ENCODE measurements at regions not wholly inside any gene's neighbourhood (a gene's known extent, or its start where the extent isn't known, plus 50 kb on each side); places are given as distances from the start of the nearest gene placed in this dataset.

GRCh38 chr10:91576096-91576545 is 56.8 kb downstream of the PPP1R3C start:
- Mint-ChIP-seq H3K27me3 (ENCODE audit: low read depth) (peaks cover 4% of the 10 kb centered on the region; the same call in 1 of the 2 replicates), H3K27ac (no peak overlapping the region), H3K4me3 (no peak overlapping the region), H3K9me3 (peaks cover 17% of the 10 kb centered on the region), H3K4me1 (no peaks in the 10 kb centered on the region), H3K36me3 (no peaks in the 10 kb centered on the region)
- no peak for TF ChIP-seq NR2C2 (CRISPR knock-in tag; IDR thresholded peaks at IDR 0.05)
- no peak for TF ChIP-seq KAT7 (CRISPR knock-in tag; IDR thresholded peaks at IDR 0.05; ENCODE audit: borderline replicate concordance)
- no peak for TF ChIP-seq ZNF232 (CRISPR knock-in tag; IDR thresholded peaks at IDR 0.05)
- TF ChIP-seq, protein P1, sequence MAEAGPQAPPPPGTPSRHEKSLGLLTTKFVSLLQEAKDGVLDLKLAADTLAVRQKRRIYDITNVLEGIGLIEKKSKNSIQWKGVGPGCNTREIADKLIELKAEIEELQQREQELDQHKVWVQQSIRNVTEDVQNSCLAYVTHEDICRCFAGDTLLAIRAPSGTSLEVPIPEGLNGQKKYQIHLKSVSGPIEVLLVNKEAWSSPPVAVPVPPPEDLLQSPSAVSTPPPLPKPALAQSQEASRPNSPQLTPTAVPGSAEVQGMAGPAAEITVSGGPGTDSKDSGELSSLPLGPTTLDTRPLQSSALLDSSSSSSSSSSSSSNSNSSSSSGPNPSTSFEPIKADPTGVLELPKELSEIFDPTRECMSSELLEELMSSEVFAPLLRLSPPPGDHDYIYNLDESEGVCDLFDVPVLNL (CRISPR knock-in tag; IDR thresholded peaks at IDR 0.05; ENCODE audit: borderline replicate concordance, low read depth): no peak
- TF ChIP-seq FOXJ3 (CRISPR knock-in tag; IDR thresholded peaks at IDR 0.05; ENCODE audit: borderline replicate concordance): no peak
- TF ChIP-seq, protein P2, sequence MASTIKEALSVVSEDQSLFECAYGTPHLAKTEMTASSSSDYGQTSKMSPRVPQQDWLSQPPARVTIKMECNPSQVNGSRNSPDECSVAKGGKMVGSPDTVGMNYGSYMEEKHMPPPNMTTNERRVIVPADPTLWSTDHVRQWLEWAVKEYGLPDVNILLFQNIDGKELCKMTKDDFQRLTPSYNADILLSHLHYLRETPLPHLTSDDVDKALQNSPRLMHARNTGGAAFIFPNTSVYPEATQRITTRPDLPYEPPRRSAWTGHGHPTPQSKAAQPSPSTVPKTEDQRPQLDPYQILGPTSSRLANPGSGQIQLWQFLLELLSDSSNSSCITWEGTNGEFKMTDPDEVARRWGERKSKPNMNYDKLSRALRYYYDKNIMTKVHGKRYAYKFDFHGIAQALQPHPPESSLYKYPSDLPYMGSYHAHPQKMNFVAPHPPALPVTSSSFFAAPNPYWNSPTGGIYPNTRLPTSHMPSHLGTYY (CRISPR knock-in tag; IDR thresholded peaks at IDR 0.05): no peak
- no peak for TF ChIP-seq ZNF396 (CRISPR knock-in tag; IDR thresholded peaks at IDR 0.05; ENCODE audit: borderline replicate concordance)
- TF ChIP-seq NFYB (CRISPR knock-in tag; conservative IDR thresholded peaks at IDR 0.05; ENCODE audit: low read depth): no peak
- TF ChIP-seq ZNF423 (CRISPR knock-in tag; IDR thresholded peaks at IDR 0.05): no peak
- no peak for ATAC-seq
- CTCF ChIA-PET: interaction anchor here (0.6 kb wide), 1 partner anchor 664 kb away, joined by 3 read pairs; no protein-coding TSS in a partner anchor
- POLR2A ChIA-PET: no interaction called here
- no peak for DNase-seq (ENCODE audit: low spot score)

DNA sequence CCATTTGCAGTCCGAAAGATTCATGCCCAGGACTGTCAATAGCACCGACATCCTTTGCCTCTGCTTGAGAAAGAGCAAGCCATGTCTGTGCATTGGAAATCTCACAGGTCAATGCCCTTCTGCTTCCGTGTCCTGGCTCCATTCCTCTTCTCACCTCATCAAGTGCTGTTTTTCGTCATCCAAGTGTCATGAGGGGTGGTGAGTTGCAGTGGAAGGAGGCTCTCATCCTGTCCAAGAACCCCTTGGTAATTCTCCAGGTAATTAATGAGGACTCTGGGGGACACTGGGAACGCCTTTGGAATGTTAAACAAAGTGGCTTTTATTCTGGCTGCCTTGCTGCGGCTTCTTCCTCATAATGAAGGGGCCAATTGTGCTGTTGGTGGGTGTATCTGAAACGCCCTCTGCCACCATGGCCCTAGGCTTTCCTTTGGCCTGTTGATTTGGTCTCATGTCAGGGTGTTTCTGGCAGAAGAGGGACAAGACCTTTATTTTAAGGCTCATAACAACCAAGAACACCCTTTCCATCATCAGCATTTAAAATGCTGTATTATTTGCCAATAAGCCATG is 57.7 kb downstream of the PPP1R3C start:
- DNase-seq (ENCODE audit: low spot score): no peak
- Mint-ChIP-seq H3K9me3 (peaks cover 7% of the 10 kb centered on the region), H3K36me3 (no peaks in the 10 kb centered on the region), H3K27ac (no peak overlapping the region), H3K4me3 (no peak overlapping the region), H3K4me1 (peaks cover 5% of the 10 kb centered on the region), H3K27me3 (ENCODE audit: low read depth) (no peaks in the 10 kb centered on the region)
- no peak for TF ChIP-seq ELF4 (CRISPR knock-in tag; IDR thresholded peaks at IDR 0.05; ENCODE audit: low read depth)
- TF ChIP-seq MYBL2 (CRISPR knock-in tag; IDR thresholded peaks at IDR 0.05): no peak
- TF ChIP-seq ZNF423 (CRISPR knock-in tag; IDR thresholded peaks at IDR 0.05): no peak
- no peak for TF ChIP-seq AR (CRISPR knock-in tag; IDR thresholded peaks at IDR 0.05)
- TF ChIP-seq, protein P3, sequence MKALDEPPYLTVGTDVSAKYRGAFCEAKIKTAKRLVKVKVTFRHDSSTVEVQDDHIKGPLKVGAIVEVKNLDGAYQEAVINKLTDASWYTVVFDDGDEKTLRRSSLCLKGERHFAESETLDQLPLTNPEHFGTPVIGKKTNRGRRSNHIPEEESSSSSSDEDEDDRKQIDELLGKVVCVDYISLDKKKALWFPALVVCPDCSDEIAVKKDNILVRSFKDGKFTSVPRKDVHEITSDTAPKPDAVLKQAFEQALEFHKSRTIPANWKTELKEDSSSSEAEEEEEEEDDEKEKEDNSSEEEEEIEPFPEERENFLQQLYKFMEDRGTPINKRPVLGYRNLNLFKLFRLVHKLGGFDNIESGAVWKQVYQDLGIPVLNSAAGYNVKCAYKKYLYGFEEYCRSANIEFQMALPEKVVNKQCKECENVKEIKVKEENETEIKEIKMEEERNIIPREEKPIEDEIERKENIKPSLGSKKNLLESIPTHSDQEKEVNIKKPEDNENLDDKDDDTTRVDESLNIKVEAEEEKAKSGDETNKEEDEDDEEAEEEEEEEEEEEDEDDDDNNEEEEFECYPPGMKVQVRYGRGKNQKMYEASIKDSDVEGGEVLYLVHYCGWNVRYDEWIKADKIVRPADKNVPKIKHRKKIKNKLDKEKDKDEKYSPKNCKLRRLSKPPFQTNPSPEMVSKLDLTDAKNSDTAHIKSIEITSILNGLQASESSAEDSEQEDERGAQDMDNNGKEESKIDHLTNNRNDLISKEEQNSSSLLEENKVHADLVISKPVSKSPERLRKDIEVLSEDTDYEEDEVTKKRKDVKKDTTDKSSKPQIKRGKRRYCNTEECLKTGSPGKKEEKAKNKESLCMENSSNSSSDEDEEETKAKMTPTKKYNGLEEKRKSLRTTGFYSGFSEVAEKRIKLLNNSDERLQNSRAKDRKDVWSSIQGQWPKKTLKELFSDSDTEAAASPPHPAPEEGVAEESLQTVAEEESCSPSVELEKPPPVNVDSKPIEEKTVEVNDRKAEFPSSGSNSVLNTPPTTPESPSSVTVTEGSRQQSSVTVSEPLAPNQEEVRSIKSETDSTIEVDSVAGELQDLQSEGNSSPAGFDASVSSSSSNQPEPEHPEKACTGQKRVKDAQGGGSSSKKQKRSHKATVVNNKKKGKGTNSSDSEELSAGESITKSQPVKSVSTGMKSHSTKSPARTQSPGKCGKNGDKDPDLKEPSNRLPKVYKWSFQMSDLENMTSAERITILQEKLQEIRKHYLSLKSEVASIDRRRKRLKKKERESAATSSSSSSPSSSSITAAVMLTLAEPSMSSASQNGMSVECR (CRISPR knock-in tag; IDR thresholded peaks at IDR 0.05; ENCODE audit: borderline replicate concordance): no peak
- TF ChIP-seq JAZF1 (CRISPR knock-in tag; IDR thresholded peaks at IDR 0.05): no peak
- TF ChIP-seq SOX15 (CRISPR knock-in tag; IDR thresholded peaks at IDR 0.05): no peak
- TF ChIP-seq E2F5 (CRISPR knock-in tag; IDR thresholded peaks at IDR 0.05): no peak
- TF ChIP-seq, protein P4, sequence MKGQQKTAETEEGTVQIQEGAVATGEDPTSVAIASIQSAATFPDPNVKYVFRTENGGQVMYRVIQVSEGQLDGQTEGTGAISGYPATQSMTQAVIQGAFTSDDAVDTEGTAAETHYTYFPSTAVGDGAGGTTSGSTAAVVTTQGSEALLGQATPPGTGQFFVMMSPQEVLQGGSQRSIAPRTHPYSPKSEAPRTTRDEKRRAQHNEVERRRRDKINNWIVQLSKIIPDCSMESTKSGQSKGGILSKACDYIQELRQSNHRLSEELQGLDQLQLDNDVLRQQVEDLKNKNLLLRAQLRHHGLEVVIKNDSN (CRISPR knock-in tag; IDR thresholded peaks at IDR 0.05): no peak
- no peak for TF ChIP-seq ATF6 (CRISPR knock-in tag; IDR thresholded peaks at IDR 0.05)
- TF ChIP-seq ZNF138 (CRISPR knock-in tag; conservative IDR thresholded peaks at IDR 0.05): no peak
- TF ChIP-seq ESRRA (CRISPR knock-in tag; IDR thresholded peaks at IDR 0.05; ENCODE audit: borderline replicate concordance): no peak
- TF ChIP-seq HMGA2 (CRISPR knock-in tag; IDR thresholded peaks at IDR 0.05): no peak
- ATAC-seq: no peak
- ChIA-PET POLR2A (no interaction called here), CTCF (interaction anchor here (1.3 kb wide), 1 partner anchor 23 kb away, joined by 3 read pairs; no protein-coding TSS in a partner anchor)

Measured in WTC11 (cell line).